Stromal cell of bone marrow (primary cell): ENCODE measurements at regions not wholly inside any gene's neighbourhood (a gene's known extent, or its start where the extent isn't known, plus 50 kb on each side); places are given as distances from the start of the nearest gene placed in this dataset.

Source experiments
- DNase-seq: peaks from one replicate; pipeline ENCODE4 v3.0.0-alpha.2; 2012; ENCODE audit warnings: low read depth

DNA sequence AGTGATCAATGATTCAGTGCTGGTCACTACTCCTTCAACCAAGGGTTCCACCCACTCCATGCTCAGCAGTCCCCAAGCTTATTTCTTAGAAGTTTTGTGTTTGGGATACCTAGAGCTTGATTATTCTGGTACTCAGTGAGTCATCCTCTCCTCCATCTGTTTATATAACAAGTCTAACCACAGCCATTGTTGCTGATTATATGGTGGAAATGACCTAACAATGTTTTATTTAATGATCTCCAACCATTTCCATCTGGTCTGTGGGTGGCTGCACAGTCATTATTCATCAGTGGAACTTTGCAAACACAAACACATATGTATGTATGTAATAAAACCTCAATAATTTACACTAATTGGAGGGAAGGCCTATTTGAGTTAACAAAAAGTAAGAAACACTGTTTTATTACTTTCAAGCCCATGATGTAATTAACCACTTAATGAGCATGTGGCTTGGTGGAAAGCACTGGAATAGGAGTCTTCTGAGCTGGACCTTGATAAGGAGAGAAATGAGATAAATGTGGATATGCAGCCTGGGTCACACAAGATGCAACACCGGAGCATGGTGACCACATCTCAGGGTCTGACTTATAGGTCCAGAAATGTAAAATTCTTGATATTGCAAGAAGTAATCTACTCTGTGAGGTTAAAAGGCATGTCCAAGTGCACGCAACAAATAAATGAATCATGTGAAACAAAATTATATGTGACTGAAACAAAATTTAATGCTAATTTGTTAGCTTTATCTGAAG is 99.0 kb upstream of the WLS start:
- peak; percentile 79 for DNase-seq

DNA sequence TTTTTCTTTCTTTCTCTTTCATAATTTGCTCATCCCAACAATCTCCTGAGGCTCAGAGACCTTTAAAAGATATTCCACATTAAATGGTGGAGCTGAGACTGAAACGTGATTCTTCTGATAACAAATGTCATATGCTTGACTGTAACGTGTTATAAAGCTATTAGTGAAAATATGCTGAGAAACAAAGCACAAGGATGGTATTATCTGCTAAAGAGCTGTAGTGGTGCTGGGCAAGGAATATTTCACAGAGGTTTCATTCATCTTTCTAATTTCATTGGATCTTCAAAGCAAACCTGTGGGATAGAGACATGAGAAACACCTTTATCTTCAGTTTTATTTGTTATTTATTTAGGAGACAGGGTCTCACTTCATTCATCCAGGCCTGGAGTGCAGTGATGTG is 98.1 kb upstream of the WLS start:
- no peak for DNase-seq

DNA sequence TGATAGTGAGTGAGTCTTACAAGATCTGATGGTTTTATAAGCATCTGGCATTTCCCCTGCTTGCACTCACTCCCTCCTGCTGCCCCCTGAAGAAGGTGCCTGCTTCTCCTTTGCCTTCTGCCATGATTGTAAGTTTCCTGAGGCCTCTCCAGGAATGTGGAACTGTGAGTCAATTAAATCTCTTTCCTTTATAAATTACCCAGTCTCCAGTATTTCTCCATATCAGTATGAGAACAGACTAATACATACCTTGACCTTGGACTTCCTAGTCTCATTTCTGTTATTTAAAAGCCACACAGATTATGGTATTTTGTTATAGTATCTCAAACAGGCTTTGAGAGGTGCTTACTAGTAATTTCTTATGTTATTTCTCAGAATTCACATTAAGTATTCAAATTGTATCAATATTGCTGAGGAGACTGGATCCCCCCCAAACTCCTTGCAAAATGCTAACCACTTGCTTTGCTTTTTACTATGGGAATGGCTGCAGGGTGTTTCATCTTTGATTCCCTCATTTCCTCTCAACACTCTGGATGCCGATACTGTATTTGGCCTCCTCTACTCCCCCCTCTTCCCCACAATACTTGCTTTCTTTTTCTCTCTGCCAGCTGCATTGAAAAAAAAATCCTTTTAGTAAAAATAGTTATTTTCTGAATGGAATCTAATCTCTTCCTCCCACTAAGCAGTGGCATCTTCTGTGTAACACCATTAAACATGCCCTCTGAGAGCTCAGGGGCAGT is 96.9 kb upstream of the WLS start:
- no peak for DNase-seq

DNA sequence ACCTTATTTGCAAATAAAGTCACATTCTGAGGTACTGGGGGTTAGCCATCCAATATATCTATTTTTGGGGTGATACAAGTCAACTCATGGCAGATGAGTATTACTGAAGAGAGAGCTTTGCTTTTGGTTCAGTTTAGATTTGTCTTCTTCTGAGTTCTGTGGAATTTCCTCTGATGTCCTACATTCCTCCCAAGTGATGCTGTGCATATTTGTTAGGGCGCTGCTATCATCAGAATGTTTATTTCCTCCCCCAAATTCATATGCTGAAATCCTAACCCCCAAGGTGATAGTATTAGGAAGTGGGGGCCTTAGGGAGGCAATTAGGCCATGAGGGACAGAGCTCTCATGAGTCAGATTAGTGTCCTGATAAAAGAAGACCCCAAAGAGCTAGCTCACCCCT is 96.2 kb upstream of the WLS start:
- DNase-seq: no peak

DNA sequence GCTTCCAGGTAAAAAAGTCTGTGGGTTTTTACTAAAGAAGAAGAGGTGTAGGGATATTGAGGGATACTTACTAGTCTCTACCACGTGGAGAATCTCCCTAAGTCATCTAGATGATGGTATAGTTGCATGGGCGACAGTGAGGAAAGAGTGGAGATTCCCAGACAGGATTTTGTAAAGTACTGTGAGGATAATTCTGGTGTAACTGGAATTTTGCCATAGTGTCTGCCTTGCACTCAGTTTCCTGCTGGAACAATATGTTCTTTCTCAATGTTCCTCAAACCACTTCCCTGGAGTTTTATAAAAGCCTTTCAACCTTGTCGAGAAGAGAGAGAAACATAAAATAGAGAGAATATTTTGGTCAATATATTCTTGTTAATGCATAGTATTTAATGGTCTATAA is 95.1 kb upstream of the WLS start:
- DNase-seq: no peak

DNA sequence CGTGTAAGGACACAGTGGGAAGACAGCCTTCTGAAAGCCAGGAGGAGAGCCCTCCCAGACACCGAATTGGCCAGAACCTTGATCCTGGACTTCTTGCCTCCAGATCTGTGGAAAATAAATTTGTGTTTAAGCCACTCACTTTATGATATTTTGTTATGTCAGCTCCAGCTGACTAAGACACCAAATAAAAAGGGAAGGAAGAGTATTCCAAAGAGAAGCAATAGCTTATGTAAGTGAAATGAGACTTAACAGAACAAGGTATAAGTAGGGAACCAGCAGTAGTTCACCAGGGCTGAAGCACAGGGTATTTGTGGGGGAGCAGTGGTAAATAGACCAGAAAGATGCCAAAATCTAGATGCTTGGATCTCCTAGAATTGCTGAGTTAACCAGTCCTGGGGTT is 94.2 kb upstream of the WLS start:
- no peak for DNase-seq

DNA sequence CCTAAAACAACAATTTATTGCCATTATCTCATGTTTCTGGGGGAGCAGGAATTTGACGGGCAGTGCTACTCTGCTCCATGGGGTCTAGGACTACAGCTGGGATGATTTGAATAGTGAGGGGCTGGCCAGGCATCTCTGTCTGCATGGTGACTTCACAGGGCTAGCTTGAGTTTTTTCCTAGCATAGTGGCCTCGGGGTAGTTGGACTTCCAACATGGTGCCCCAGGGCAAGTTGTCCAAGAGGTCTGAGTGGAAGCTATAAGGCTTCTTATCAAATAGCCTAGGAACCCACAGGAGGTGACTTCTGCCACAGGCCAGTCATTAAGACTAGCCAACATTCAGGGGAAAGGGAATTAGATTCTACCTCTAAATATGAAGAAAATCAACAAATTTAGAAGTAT is 92.0 kb upstream of the WLS start:
- no peak for DNase-seq

DNA sequence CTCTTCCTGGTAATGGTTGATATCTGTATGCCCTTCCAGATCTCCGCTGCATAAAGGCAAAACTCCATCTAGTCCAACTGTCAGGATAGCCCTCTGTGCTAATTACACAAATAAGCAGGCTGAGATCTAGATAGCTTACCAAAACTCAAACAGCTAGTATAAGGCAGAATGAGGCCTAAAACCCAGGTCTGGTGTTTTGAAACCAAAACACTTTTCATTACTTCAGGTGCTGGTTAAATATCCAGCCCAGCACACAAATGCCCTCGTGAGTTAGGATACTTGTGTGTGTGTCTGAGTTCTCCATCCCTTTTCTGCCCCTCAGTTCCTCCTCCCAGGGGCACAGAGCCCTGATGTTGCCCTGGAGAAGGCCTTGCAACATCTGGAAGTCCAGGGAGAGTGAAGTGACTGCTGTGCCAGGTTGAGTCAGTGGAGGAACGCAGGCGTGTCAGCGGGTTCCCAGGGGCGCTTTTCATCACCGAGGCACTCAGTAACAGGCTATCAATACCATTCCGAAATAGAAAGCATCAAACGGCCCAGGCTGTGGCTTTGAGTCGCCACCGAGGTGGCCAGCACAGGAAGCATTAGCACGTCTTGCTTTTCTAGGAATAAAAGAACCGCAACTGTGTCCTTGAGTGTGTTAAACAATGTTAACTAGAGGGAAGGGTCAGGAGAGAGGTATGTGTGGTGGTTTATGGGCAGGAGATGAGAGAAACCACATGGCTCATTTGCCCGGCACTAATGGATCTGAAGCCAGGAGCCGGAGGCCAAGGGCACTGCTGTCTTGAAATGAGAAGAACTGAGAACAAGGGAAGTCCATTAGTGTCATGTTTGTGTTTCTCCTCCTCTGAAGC is 90.7 kb upstream of the WLS start:
- peak; percentile 33 for DNase-seq

DNA sequence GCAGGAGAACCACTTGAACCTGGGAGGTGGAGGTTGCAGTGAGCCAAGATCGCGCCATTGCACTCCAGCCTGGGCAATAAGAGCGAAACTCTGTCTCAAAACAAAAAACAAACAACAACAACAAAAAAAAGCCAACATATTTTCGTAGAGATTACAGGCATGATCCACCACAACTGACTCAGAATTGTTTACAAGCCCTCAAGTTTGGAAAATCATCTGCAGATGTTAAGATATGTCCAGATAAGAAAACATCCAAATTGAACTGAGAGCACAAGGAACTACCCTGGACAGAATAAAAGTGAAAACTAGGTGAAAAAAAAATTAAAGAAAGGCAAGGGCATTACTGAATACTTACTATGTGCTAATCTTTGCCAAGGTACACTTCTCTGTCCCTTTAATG is 89.8 kb upstream of the WLS start:
- DNase-seq: no peak

DNA sequence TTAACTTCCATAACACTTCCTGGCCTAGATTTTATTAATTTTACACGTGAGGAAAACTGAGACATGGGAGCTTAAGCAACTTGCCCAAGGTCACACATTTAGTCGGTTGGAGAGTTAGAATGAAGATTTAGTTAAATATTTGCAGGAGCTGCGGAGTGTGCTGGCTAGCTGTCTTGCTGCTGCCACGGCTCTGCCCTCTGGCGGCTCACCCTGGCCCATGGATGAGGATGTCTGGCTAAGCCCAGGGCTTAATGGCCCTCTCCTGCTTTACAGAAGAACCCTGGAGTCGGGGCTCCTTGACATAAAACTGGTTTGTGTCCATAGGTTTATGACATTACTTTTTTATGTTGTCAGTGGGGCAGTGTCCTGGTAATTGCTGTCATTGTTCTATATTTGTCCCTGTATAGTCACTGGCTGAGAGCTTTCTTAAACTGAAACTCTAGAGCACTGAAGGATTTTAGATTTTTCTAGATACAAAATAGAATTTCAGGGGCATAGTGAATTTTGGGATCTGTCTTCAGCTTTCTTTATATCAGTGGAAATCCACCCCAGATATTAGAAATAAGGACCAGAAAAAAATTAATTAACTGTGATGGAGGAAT is 88.9 kb upstream of the WLS start:
- peak; percentile 19 for DNase-seq

DNA sequence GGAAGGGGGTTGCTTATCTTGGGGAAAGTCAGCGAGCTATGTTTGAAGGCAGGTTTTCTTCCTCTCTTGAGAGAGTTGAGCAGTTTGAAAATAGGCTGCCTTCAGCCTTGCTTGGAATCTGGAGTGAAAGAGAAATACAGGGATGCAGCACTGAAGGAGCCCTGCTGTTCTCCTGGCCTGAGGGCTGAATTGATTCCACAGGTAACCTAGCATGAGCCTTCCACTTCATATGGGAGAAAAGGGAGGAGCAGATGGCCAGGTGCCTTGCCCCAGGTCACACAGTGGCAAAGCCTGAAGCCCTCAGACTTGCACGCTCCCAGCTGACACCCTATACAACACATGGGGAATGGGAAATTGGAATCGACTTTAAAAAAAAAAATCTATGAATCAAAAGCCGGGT is 88.0 kb upstream of the WLS start:
- DNase-seq: no peak

DNA sequence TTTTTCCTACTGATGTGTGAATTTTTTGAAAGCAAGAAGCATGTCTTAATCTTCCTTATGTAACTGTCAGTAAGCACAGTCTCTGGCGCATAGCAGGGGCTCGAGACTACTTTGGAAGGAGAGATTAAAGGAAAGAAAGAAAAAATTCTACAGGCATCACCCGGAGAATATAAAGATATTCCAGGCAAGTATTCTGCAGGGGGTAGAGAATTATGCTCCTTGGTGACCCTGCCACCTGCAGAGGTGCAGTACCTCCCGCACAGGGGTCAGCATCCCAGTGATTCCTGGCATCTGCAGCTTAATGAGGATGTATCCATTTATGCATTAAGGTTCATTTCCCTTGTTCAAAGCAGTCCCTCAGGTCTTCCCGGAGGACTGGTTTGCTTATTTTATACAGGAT is 87.6 kb upstream of the WLS start:
- no peak for DNase-seq

DNA sequence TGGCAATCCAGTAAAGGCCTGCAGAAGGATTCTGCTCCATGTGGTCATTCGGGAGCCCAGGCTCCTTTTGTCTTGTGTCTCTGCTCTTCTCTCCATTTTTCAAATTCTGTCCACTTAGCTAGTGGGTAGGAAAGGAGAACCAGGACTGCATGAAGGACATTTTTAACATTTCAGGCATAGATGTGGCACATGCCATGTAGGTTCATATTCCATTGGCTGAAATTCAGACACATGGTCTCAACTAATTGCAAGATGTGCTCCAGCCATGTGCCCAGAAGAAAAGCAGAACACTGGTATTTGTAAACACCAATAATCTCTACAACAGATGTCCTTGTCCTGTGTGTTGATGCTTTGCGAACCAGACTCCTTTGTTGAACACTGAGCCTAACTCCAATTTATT is 85.2 kb upstream of the WLS start:
- DNase-seq: no peak

DNA sequence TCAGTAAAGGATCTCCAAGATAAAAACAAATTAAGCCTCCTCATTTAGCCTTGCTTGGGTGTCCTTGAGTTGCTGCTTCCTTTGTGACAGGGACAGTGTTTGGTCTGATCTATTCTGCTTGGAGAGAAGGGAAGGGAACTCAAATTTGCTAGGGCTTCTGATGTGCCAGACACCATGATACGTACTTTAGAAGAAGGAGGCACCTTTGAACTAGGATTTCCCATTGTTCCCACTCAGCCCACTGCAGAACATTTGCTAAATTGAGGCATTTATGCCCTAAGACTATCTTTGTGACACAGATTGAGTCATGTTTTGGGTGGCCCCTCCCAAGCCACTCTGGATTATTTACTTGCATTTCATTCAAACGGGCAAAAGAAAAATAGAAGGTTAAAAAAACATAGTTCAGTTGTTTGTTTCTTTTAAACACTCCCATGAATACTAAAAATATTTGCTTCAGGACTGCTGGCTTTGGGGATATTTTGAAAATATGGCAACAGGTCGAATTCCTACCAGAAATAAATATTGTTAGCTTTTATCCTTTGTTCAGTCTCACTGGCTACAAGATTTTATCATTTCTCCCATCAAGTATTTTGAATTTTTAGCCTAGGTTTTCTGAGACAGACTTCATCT is 81.9 kb upstream of the WLS start:
- no peak for DNase-seq

DNA sequence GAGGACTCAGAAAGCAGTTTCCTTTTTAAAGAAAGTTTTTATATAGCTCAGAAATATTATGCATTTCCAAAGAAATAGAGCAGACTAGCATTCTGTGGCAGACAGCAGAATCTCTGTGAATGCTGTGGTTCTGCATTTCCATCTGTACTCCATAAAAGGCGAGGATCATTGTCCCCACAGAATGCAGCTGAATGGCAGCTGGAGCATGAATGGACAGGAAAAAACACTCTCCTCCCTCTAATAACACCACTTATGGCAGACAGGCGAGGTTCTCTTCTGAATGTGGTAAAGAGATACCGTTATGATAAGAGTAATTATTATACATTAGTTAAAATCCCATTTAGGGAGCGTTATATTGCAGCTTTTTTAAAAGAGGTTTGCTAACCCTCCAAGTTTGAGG is 81.4 kb upstream of the WLS start:
- DNase-seq: no peak

DNA sequence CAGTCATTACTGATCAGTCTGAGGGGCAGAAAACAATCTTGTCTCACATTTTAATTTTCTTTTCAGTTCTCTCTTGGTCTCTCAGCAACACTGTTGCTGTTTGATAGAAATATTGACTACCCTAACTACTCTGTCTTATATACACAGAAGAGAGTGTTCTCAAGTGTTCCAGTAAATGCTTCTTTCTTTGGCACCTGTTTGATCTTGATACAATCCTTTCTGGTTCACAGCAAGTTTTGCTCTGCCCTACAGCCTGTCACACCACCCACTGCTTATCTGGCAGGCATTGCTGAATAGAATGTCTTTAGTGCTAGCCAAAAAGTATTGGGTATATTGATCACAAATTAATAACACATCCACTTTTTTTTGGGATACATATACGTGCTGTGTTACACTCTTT is 75.7 kb upstream of the WLS start:
- no peak for DNase-seq

DNA sequence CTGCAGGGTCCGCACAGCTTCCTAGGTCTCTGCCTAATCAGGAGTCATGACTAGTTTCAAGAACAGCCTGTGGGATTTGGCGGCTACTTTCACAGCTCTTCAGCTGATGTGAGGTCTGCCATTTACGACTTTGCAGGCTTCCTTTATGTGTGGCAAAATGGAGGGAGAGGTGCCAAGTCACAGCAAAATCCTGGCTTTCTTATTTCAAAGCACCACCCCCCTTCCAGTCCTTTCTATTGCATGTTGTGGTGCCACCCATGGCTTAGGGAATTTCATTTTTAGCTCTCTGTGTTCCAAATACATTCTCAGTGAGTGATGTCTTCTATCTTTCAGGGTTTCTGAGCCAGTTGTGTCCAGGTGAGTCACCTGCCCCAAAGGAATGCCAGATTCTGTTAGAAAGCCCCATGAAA is 75.1 kb upstream of the WLS start:
- DNase-seq: no peak

DNA sequence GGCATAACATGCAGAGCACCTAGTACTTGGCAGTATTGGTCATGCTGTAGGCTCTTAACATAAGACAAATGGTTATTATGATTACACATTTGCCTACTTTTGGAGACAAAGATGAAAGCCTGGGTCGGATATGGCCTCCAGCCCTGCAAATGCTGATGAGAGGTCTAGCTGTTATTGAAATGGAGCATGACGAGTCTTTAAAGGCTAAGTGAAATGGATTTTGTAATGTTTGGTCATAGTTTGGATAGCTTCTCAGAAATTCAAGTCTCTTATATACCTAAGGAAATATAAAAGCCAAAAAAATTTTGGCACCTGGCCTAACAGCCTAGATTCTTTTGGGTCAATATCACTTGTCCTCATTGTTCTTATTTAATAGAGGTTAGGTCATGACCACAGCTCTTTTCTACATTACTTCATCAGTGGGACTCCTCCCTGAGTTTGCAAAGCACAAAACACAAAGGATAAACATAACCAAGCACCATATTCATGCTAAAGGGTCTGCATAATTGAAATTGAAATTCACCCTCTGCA is 69.2 kb upstream of the WLS start:
- DNase-seq: no peak

DNA sequence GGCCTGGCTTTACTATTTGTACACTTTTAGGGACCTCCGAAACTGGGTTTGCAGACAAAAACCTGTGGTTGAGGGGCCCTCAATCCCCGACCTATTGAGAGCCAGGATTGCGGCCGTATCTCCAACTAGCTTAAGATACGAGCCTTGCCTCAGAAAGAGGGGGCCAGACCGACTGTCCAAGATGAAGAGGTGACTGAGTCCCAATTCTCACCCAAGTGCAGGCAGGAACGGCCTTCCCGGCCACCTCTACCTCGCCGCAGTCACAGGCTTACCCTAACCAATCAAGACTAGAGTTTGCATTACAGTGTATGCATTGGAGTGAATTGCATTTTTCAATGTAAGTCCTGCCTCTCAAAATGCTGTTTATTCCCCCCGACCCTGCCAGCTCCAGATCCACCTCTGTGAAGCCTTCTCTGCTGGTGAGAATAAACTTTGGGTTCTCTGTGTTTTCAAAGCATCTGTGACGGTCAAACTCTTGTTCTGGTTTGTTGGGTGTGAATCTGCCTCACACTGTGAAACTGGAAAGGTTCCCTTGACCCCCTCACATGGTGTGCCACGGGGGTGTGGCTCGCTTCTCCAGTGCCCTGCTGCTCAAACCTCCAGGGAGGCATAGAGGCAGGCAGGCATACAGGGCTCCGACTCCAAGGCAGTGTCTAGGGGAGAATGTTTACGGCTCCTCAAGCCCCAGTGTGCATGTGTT is 62.2 kb upstream of the WLS start:
- DNase-seq: no peak

DNA sequence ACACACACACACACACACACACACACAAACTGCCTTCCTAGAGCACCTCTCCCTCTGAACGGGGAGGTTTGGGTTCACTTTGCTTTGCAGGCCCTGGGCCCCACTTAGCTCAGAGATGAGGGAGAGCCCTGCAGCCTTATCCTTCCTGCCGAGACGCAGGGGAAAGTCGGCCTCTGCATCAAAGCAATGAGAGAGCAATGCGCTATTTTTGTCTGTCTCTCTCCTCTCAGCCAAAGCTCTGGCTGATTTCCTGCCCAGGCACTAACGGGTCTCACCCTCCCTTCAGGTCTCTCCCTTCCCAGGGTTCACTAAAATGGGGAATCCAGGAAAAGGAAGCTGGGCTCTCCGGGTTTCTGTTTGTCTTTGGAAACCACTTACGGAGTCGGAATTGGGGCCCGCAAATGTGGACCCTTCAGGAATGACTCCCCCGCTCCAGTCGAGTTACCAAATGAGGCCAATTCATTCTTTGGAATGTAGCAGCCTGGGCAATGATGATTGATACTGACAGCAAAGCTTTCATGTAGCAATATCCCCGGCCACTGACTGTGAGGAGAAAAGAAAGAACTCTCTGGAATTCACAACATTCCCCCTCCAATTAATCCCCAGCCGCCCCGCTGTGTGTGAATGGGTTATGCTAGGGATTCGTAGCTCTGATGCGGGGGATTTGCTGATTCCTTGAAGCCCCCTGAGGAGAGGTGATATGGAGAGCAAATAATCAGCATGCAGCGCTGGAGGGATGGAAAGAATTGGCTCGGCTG is 61.5 kb upstream of the WLS start:
- peak; percentile 15 for DNase-seq
